H1 (cell line): ENCODE measurements at regions not wholly inside any gene's neighbourhood (a gene's known extent, or its start where the extent isn't known, plus 50 kb on each side); places are given as distances from the start of the nearest gene placed in this dataset.

Source experiments
- CHD2 ChIP-seq: IDR thresholded peaks from 2 replicates; pipeline ENCODE4 v1.6.1; 2012; ENCODE audit warnings: low read length, improper control_type of control experiment
- CHD7 ChIP-seq: fragments of 300-600 bp; sonication (generic); IDR thresholded peaks from 2 replicates; pipeline ENCODE4 v1.7.1; 2012; ENCODE audit warnings: low read length, moderate library complexity, mild to moderate bottlenecking, inconsistent platforms; ENCODE audit not compliant: insufficient replicate concordance
- POU5F1 ChIP-seq: IDR thresholded peaks from 2 replicates; pipeline ENCODE4 v1.6.1; 2011; ENCODE audit warnings: low read depth, mild to moderate bottlenecking, low read length, moderate library complexity

- TF ChIP-seq CHD7: no peak
- TF ChIP-seq CHD2: no peak
- no peak for TF ChIP-seq POU5F1
Measured at GRCh38 chr6:130515306-130515705, 149.5 kb downstream of the TMEM200A start (continued).
